ENCODE measurements at regions not wholly inside any gene's neighbourhood (a gene's known extent, or its start where the extent isn't known, plus 50 kb on each side); places are given as distances from the start of the nearest gene placed in this dataset.
"Not testable (repeated sequence)": the region's sequence is repeated elsewhere in the genome, so short reads cannot be mapped to it uniquely, and the experiment has no call there.

- DNase-seq (ENCODE audit: low read depth in 4 of 4, low spot score in 3 of 4) = no peak
These were observed 357.1 kb downstream of the SOCS6 start for GRCh38 chr18:70645971-70646370.

GRCh38 chr18:70643812-70644211 is 355.0 kb downstream of the SOCS6 start:
- DNase-seq (ENCODE audit: low read depth in 4 of 4, low spot score in 3 of 4) = no peak

- DNase-seq (ENCODE audit: low read depth in 4 of 4, low spot score in 3 of 4) = no peak
These were observed 352.4 kb downstream of the SOCS6 start for GRCh38 chr18:70641156-70641775.

- no peak for DNase-seq (ENCODE audit: low read depth in 4 of 4, low spot score in 3 of 4)
These were observed 351.6 kb downstream of the SOCS6 start for GRCh38 chr18:70640336-70640887.

- DNase-seq (ENCODE audit: low read depth in 4 of 4, low spot score in 3 of 4) = no peak
These were observed 348.1 kb downstream of the SOCS6 start for GRCh38 chr18:70636991-70637390.

GRCh38 chr18:70634576-70635147 is 345.8 kb downstream of the SOCS6 start:
- no peak for DNase-seq (ENCODE audit: low read depth in 4 of 4, low spot score in 3 of 4)

- DNase-seq (ENCODE audit: low read depth in 4 of 4, low spot score in 3 of 4) = no peak
These were observed 338.4 kb downstream of the SOCS6 start for GRCh38 chr18:70627182-70627802.

GRCh38 chr18:70622622-70623419 is 334.0 kb downstream of the SOCS6 start:
- no peak for DNase-seq (ENCODE audit: low read depth in 4 of 4, low spot score in 3 of 4)

GRCh38 chr18:70621710-70622109 is 332.9 kb downstream of the SOCS6 start:
- no peak for DNase-seq (ENCODE audit: low read depth in 4 of 4, low spot score in 3 of 4)

GRCh38 chr18:70620837-70621612 is 332.2 kb downstream of the SOCS6 start:
- DNase-seq (ENCODE audit: low read depth in 4 of 4, low spot score in 3 of 4) = no peak

GRCh38 chr18:70617020-70617763 is 328.3 kb downstream of the SOCS6 start:
- no peak for DNase-seq (ENCODE audit: low read depth in 4 of 4, low spot score in 3 of 4)

- no peak for DNase-seq (ENCODE audit: low read depth in 4 of 4, low spot score in 3 of 4)
These were observed 311.5 kb downstream of the SOCS6 start for GRCh38 chr18:70600225-70600925.

- no peak for DNase-seq (ENCODE audit: low read depth in 4 of 4, low spot score in 3 of 4)
These were observed 309.6 kb downstream of the SOCS6 start for GRCh38 chr18:70598406-70598805.

GRCh38 chr18:70582981-70583380 is 294.1 kb downstream of the SOCS6 start:
- no peak for DNase-seq (ENCODE audit: low read depth in 4 of 4, low spot score in 3 of 4)

- no peak for DNase-seq (ENCODE audit: low read depth in 4 of 4, low spot score in 3 of 4)
These were observed 289.6 kb downstream of the SOCS6 start for GRCh38 chr18:70578480-70578879.

GRCh38 chr18:70577023-70577420 is 288.2 kb downstream of the SOCS6 start:
- no peak for DNase-seq (ENCODE audit: low read depth in 4 of 4, low spot score in 3 of 4)

GRCh38 chr18:70576276-70577022 is 287.6 kb downstream of the SOCS6 start:
- no peak for DNase-seq (ENCODE audit: low read depth in 4 of 4, low spot score in 3 of 4)

- not testable (repeated sequence) for DNase-seq (ENCODE audit: low read depth in 4 of 4, low spot score in 3 of 4)
These were observed 286.1 kb downstream of the SOCS6 start for GRCh38 chr18:70574951-70575350.
